Thoracic aorta (tissue), 2 donors: ENCODE measurements at regions not wholly inside any gene's neighbourhood (a gene's known extent, or its start where the extent isn't known, plus 50 kb on each side); places are given as distances from the start of the nearest gene placed in this dataset.
"Not testable (repeated sequence)": the region's sequence is repeated elsewhere in the genome, so short reads cannot be mapped to it uniquely, and the experiment has no call there.

ENCODE experiments used
- ATAC-seq: fragments of 150-250 bp; one replicate; pipeline ENCODE4 v1.8.0; 2017; ENCODE audit warnings: low read depth; ENCODE audit not compliant: insufficient number of reproducible peaks, low FRiP score
- DNase-seq: peaks from one replicate; pipeline ENCODE4 v3.0.0-alpha.2; 2020; ENCODE audit warnings: low spot score
- H3K27ac ChIP-seq, 2 donors: fragments of 200-600 bp; sonication (generic); 1 replicate in 1 of 2; 2 replicates in 1 of 2; pipeline ENCODE4 v1.5.1; 2016; ENCODE audit warnings: mild to moderate bottlenecking in 2 of 2, moderate library complexity in 2 of 2
- H3K27me3 ChIP-seq: fragments of 200-600 bp; sonication (generic); replicated peaks from 2 replicates; pipeline ENCODE4 v1.6.0; 2016; ENCODE audit warnings: mild to moderate bottlenecking; ENCODE audit not compliant: insufficient read depth
- H3K36me3 ChIP-seq: fragments of 200-600 bp; sonication (generic); one replicate; pipeline ENCODE4 v1.5.1; 2016
- H3K4me1 ChIP-seq, 2 donors: fragments of 200-600 bp; sonication (generic); 1 replicate in 1 of 2; 2 replicates in 1 of 2; pipeline versions ENCODE4 v1.5.1 to v1.6.0; 2016; ENCODE audit warnings: low read depth in 2 of 2, mild to moderate bottlenecking in 1 of 2; ENCODE audit not compliant: control insufficient read depth in 1 of 2
- H3K4me3 ChIP-seq: fragments of 200-600 bp; sonication (generic); 2 replicates; pipeline ENCODE4 v1.5.1; 2016; ENCODE audit warnings: mild to moderate bottlenecking
- H3K9me3 ChIP-seq: fragments of 200-600 bp; sonication (generic); 2 replicates; pipeline ENCODE4 v1.5.1; 2016
- TF ChIP-seq, protein P1 (sequence below): fragments of 200-600 bp; sonication (generic); IDR thresholded peaks from one replicate; pipeline ENCODE4 v1.5.1; 2019; ENCODE audit warnings: antibody characterized with exemption

DNA sequence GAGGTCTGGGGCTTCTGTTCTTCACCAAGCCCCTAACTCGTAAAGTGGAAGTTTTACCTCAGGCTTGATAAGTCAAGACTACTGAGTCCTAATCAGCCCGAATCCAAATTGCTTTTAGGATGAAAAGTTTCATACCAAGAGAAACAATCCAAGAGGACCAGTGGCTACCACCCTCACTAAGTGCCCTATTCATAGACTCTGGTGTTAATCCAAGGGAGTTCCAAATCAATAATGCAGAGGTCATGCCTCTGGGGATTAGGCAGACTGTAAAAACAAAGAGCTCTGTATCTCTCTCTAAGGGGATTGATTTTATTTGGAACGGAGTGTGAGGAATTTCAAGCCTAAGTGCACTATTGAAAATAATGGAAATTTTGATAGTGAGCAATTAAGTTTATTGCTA, 76.3 kb upstream of the LMNTD1 start:
- Histone ChIP-seq H3K36me3 (no peaks in the 10 kb centered on the region), H3K27ac (no peak overlapping the region), H3K4me3 (no peak overlapping the region), H3K9me3 (no peaks in the 10 kb centered on the region), H3K27me3 (no peaks in the 10 kb centered on the region), H3K4me1 (no peaks in the 10 kb centered on the region)
- TF ChIP-seq, protein P1, sequence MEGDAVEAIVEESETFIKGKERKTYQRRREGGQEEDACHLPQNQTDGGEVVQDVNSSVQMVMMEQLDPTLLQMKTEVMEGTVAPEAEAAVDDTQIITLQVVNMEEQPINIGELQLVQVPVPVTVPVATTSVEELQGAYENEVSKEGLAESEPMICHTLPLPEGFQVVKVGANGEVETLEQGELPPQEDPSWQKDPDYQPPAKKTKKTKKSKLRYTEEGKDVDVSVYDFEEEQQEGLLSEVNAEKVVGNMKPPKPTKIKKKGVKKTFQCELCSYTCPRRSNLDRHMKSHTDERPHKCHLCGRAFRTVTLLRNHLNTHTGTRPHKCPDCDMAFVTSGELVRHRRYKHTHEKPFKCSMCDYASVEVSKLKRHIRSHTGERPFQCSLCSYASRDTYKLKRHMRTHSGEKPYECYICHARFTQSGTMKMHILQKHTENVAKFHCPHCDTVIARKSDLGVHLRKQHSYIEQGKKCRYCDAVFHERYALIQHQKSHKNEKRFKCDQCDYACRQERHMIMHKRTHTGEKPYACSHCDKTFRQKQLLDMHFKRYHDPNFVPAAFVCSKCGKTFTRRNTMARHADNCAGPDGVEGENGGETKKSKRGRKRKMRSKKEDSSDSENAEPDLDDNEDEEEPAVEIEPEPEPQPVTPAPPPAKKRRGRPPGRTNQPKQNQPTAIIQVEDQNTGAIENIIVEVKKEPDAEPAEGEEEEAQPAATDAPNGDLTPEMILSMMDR = no peak
- ATAC-seq (no peak), DNase-seq (no peak)

DNA sequence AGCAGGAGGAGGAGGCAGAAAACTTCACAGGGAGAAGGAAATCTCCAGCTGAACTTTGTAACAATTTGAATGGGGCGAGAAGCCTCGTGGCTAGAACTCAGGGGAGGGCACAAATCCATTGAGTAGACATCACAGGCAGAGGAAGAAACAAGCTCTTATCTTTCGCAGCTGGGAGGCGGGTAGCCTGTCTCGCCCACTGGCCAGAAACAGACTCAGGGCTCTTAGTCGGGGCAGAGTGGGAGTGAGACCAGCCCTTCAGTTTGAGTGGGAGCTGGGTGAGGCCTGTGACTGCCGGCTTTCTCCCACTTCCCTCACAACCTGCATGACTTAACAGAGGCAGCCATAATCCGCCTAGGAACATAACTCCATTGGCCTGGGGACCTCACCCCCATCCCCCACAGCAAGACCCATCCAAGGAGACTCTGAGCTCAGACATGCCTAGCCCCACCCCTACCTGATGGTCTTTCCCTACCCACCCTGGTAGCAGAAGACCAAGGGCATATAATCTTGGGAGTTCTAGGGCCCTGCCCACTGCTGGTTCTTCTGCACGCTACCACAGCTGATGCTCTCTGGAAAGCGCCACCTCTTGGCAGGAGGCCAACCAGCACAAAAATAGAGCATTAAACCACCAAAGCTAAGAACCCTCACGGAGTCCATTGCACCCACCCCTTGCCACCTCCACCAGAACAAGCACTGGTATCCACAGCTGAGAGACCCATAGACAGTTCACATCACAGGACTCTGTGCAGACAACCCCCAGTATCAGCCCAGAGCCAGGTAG, 77.8 kb upstream of the LMNTD1 start:
- not testable (repeated sequence) for H3K4me1 ChIP-seq, H3K27ac ChIP-seq, DNase-seq, H3K9me3 ChIP-seq, ATAC-seq, H3K36me3 ChIP-seq, H3K4me3 ChIP-seq, H3K27me3 ChIP-seq

DNA sequence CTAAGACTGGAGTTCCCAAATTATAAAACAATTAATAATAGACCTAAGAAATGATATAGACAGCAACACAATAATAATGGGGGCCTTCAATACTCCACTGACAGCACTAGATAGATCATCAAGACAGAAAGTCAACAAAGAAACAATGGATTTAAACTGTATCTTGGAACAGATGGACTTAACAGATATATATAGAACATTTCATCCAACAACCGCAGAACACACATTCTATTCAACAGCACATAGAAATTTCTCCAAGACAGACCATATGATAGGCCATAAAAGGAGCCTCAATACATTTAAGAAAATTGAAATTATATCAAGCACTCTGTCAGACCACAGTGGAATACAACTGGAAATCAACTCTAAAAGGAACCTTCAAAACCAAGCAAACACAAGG, 80.1 kb upstream of the LMNTD1 start:
- H3K4me1 ChIP-seq, DNase-seq, H3K36me3 ChIP-seq, H3K27ac ChIP-seq, H3K4me3 ChIP-seq, H3K27me3 ChIP-seq, ATAC-seq, H3K9me3 ChIP-seq: not testable (repeated sequence)

DNA sequence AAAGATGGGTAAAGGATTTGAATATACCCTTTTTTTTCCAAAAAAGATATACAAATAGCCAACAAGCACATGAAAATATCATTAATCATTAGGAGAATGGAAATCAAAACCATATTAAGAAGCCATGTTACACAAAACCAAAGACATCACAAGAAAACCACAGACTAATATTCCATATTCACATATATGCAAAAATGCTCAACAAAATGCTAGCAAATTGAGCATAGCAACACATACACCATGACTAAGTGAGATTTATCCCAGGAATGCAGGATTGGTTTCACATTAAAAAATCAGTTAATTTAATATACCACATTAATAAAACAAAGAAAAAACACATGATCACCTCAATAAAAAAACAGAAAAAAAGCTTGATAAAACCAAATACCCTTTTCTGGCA, 84.7 kb upstream of the LMNTD1 start:
- Histone ChIP-seq H3K9me3 (no peaks in the 10 kb centered on the region), H3K27ac (no peak overlapping the region), H3K4me1 (no peaks in the 10 kb centered on the region), H3K4me3 (no peak overlapping the region), H3K27me3 (no peaks in the 10 kb centered on the region), H3K36me3 (no peaks in the 10 kb centered on the region)
- DNase-seq = no peak
- TF ChIP-seq, protein P1 = no peak
- ATAC-seq = no peak

DNA sequence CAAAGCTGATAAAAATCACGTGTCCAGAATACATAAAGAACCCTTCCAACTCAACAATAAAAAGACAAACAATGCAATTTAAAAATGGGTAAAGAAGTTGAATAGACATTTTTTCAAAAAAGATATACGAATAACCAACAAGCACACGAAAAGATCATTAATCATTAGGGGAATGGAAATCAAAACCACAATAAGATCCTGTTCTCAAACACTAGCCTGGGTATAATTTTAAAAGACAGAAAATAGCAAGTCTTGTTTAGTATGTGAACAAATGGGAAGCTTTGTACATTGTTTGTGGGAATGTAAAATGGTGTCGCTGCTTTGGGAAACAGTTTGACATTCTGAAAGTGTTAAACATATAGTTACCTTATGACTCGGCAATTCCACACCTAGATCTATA, 86.3 kb upstream of the LMNTD1 start:
- Histone ChIP-seq H3K27me3 (no peaks in the 10 kb centered on the region), H3K36me3 (no peaks in the 10 kb centered on the region), H3K9me3 (no peaks in the 10 kb centered on the region), H3K4me3 (no peak overlapping the region), H3K4me1 (no peaks in the 10 kb centered on the region), H3K27ac (no peak overlapping the region)
- no peak for ATAC-seq
- no peak for DNase-seq
- TF ChIP-seq, protein P1 = no peak

DNA sequence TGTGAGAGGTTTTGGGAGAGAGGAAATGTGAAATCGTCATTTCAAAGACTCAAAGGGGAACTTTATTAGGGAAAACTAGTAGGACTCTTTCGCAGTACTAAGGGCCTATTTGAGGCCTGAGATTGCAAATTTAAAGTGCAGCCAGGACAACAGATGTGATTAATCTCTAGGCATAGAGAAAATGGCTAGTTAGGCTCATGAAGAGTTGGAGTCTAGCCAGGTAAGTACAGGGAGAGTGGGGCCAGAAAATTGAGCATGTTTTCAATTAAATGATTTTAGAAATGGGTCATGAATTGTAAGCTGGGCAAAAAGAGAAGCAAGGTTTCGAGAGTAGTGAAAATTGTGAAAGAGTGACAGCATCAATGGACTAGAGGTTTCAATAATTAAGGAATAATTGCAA, 91.9 kb upstream of the LMNTD1 start:
- H3K27me3 ChIP-seq = no peaks in the 10 kb centered on the region
- no peaks in the 10 kb centered on the region for H3K9me3 ChIP-seq
- H3K4me1 ChIP-seq = peaks cover 3 to 9% of the 10 kb centered on the region in 2 donors
- TF ChIP-seq, protein P1 = no peak
- H3K4me3 ChIP-seq = no peak overlapping the region
- H3K36me3 ChIP-seq = no peaks in the 10 kb centered on the region
- no peak overlapping the region for H3K27ac ChIP-seq
- DNase-seq (no peak), ATAC-seq (no peak)
